ENCODE measurements at regions not wholly inside any gene's neighbourhood (a gene's known extent, or its start where the extent isn't known, plus 50 kb on each side); places are given as distances from the start of the nearest gene placed in this dataset.

DNA sequence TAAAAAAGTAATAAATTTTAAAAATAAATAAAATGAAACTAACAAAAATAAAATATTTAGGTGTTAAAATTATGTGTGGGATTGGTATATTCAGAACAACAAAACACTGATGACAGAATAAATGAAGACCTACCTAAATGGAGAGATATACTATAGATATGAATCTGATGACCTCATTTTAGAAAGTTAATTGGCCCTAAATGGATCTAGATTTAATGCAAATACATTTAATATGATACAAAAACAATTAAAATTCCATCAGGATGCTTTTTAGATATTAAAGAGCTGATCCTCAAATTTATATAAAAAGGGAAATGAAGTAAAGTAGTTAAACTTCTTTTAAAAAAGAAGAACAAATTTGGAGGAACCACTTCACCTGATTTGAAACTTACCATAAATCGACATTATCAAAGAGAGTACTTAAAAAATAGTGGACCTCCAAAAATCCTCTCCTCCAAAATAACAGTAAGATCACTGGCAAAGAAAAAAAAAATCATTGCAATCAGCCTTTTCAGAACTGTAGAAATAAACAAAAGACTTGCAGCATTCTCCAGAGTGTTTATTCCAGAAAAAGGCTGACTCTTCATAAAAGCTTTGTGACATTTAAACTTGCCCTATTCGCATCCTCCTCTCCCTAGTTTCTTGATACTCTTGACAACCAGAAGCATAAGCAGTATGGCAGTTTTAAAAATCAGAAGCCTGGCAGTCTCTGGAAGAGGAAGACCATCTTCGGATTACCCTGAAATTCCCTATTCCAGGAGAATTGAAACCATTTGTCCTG is 125.9 kb upstream of the AKR1E2 start:
- TF ChIP-seq TAF1 (IDR thresholded peaks at IDR 0.05; ENCODE audit: low read depth, low read length) = no peak
- TF ChIP-seq POLR2AphosphoS5 (IDR thresholded peaks at IDR 0.05; ENCODE audit: low read depth, low read length) = no peak
- TF ChIP-seq PAX5 (IDR thresholded peaks at IDR 0.05; ENCODE audit: insufficient read depth, low read length, severe bottlenecking) = no peak
- TF ChIP-seq SPI1 (IDR thresholded peaks at IDR 0.05; ENCODE audit: low read depth, low read length) = no peak
- no peak for TF ChIP-seq POLR2A (IDR thresholded peaks at IDR 0.05; ENCODE audit: low read depth, low read length)
- TF ChIP-seq POU2F2 (IDR thresholded peaks at IDR 0.05; ENCODE audit: low read depth, low read length) = no peak
- DNase-seq (ENCODE audit: insufficient read length, low spot score) (no peak), FAIRE-seq (no peak)

DNA sequence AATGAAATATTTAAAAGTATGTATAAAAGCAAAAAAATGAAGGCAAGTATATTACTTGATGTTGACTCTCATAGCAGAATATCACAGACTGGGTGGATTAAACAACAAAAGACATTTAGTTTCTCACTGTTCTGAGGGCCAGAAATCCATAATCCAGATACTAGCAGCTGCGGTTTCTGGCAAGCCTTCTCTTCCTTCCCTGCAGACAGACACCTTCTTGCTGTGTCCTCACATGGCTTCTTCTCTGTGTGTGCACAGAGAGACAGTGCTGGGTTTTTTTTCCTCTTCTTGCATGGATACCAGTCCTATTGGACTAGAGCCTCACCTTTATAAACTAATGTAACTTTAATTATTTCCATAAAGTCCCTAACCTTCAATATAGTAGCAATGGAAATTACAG is 127.9 kb upstream of the AKR1E2 start:
- no peak for FAIRE-seq
- TF ChIP-seq POLR2AphosphoS5 (IDR thresholded peaks at IDR 0.05; ENCODE audit: low read depth, low read length) (no peak), PAX5 (IDR thresholded peaks at IDR 0.05; ENCODE audit: insufficient read depth, low read length, severe bottlenecking) (no peak), POLR2A (IDR thresholded peaks at IDR 0.05; ENCODE audit: low read depth, low read length) (no peak), POU2F2 (IDR thresholded peaks at IDR 0.05; ENCODE audit: low read depth, low read length) (no peak)
- DNase-seq (ENCODE audit: insufficient read length, low spot score) = no peak

DNA sequence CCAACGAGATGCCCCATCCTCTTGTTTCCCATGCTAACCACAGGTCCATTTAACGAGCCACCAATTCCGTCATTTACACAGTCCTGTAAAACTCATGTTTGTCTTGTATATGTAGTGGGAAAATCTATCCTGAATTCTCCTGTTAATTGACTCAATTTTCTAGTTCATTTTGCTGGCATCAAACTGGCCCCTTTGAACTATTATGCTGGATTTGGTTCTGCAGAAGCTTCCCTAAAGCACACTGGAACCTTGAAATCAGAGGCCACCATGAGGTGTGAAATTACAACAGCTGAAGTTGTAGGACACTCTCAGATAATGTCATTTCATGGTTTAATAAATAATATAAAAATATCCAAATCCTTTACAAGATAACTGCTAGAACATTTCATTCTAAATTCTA is 129.8 kb upstream of the AKR1E2 start:
- DNase-seq (ENCODE audit: insufficient read length, low spot score) = no peak
- TF ChIP-seq POU2F2 (IDR thresholded peaks at IDR 0.05; ENCODE audit: low read depth, low read length) = no peak
- TF ChIP-seq POLR2A (IDR thresholded peaks at IDR 0.05; ENCODE audit: low read depth, low read length) = no peak
- no peak for TF ChIP-seq SPI1 (IDR thresholded peaks at IDR 0.05; ENCODE audit: low read depth, low read length)
- no peak for TF ChIP-seq TAF1 (IDR thresholded peaks at IDR 0.05; ENCODE audit: low read depth, low read length)
- no peak for TF ChIP-seq POLR2AphosphoS5 (IDR thresholded peaks at IDR 0.05; ENCODE audit: low read depth, low read length)
- no peak for FAIRE-seq

DNA sequence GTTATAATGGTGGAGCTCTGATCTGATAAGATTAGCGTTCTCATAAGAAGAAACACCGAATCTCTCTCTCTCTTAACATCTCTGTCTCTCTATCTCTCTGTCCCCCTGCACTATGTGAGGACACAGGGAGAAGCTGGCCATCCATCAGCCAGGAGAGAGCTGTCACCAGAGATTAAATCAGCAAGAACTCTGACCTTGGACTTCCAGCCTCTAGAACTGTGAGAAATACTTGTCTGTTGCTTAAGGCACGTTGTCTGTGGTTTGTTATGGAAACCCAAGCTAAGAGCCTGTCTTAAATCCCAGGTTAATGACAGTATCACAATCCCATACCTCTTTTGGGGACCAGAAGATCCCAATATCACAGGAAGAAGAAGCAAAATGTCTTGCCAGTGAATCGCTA is 132.0 kb upstream of the AKR1E2 start:
- FAIRE-seq = no peak

DNA sequence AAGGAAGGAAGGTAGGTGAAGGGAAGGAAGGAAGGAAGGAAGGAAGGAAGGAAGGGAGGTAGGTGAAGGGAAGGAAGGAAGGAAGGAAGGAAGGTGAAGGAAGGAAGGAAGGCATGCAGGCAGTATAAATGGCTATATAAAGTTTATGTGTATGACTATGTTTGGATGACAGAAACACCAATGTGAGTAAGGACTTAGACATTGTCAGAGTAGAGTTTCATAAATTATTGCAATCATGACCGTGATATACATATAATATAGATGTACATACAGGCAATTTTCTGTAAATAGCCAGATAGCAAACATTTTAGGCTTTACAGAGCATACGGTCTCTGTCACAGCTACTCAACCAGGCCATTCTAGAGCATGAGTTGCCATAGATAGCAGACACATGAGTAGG is 133.8 kb upstream of the AKR1E2 start:
- no peak for TF ChIP-seq POLR2A (IDR thresholded peaks at IDR 0.05; ENCODE audit: low read depth, low read length)
- no peak for TF ChIP-seq TAF1 (IDR thresholded peaks at IDR 0.05; ENCODE audit: low read depth, low read length)
- no peak for TF ChIP-seq POU2F2 (IDR thresholded peaks at IDR 0.05; ENCODE audit: low read depth, low read length)
- TF ChIP-seq SPI1 (IDR thresholded peaks at IDR 0.05; ENCODE audit: low read depth, low read length) = no peak
- TF ChIP-seq PAX5 (IDR thresholded peaks at IDR 0.05; ENCODE audit: insufficient read depth, low read length, severe bottlenecking) = no peak
- no peak for TF ChIP-seq POLR2AphosphoS5 (IDR thresholded peaks at IDR 0.05; ENCODE audit: low read depth, low read length)
- DNase-seq (ENCODE audit: insufficient read length, low spot score) (no peak), FAIRE-seq (no peak)

More for the DNA sequence above, 132.0 kb upstream of the AKR1E2 start:
- no peak for DNase-seq (ENCODE audit: insufficient read length, low spot score)
- TF ChIP-seq SPI1 (IDR thresholded peaks at IDR 0.05; ENCODE audit: low read depth, low read length) (no peak), POLR2AphosphoS5 (IDR thresholded peaks at IDR 0.05; ENCODE audit: low read depth, low read length) (no peak), PAX5 (IDR thresholded peaks at IDR 0.05; ENCODE audit: insufficient read depth, low read length, severe bottlenecking) (no peak), TAF1 (IDR thresholded peaks at IDR 0.05; ENCODE audit: low read depth, low read length) (no peak)

DNA sequence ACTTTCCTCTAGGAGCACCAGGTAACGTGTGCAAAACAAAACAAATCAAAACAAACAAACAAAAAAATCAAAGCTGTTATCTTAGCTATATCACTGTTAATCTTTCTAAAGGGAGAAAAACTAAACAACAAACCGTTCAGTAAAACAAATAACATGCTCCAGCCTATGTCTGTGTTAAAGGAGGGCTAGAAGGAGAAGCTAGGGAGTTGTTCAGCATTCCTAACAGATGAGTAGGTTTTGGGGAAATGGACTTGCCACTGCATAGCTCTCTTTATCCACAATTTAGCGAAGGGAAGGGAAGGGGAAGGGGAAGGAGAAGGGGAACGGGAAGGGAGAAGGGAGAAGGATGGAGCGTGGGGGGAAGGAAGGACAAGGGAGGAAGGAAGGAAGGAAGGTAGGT is 134.2 kb upstream of the AKR1E2 start:
- no peak for DNase-seq (ENCODE audit: insufficient read length, low spot score)
- TF ChIP-seq SPI1 (IDR thresholded peaks at IDR 0.05; ENCODE audit: low read depth, low read length) = no peak
- no peak for FAIRE-seq

DNA sequence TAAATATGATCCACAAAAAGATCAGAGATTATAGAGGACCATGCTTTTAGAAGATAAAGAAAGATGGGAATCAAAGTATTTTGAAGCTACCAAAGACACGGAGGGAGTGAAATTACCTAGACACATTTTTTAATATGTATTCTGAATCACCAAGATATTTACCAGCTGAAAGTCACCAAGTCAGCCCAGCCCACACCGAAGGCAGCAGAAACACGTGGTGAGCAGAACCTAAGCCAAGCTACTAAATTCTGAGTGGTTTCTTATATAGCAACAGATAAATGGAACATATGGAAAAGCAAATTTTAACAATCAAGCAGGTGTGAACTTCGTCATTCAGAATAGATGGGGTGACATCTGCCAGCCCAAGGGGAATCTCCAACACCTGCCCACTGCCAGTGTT is 134.7 kb upstream of the AKR1E2 start:
- no peak for FAIRE-seq
- no peak for TF ChIP-seq POLR2AphosphoS5 (IDR thresholded peaks at IDR 0.05; ENCODE audit: low read depth, low read length)
- no peak for DNase-seq (ENCODE audit: insufficient read length, low spot score)

DNA sequence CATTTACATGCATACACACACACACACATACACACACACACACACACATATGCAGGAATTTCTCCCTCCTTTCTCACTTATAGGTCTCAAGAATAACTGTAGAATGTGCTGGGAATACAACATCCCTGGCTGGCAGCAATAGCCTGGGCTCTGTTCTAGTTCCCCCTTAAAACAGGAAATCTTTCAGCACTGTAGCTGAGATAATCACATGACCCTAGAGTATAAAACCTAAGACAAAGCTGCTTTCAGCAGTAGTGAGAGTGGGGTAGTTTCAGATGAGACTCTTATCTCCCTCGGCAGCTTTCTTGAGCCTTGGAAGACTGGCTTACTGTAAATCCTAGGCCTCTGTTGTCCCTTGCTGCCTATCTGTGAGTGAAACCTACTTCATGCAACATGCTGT is 137.4 kb upstream of the AKR1E2 start:
- FAIRE-seq (no peak), DNase-seq (ENCODE audit: insufficient read length, low spot score) (no peak)
- no peak for TF ChIP-seq SPI1 (IDR thresholded peaks at IDR 0.05; ENCODE audit: low read depth, low read length)
- no peak for TF ChIP-seq POLR2A (IDR thresholded peaks at IDR 0.05; ENCODE audit: low read depth, low read length)
- TF ChIP-seq TAF1 (IDR thresholded peaks at IDR 0.05; ENCODE audit: low read depth, low read length) = no peak
- TF ChIP-seq POU2F2 (IDR thresholded peaks at IDR 0.05; ENCODE audit: low read depth, low read length) = no peak
- no peak for TF ChIP-seq PAX5 (IDR thresholded peaks at IDR 0.05; ENCODE audit: insufficient read depth, low read length, severe bottlenecking)
- no peak for TF ChIP-seq POLR2AphosphoS5 (IDR thresholded peaks at IDR 0.05; ENCODE audit: low read depth, low read length)

DNA sequence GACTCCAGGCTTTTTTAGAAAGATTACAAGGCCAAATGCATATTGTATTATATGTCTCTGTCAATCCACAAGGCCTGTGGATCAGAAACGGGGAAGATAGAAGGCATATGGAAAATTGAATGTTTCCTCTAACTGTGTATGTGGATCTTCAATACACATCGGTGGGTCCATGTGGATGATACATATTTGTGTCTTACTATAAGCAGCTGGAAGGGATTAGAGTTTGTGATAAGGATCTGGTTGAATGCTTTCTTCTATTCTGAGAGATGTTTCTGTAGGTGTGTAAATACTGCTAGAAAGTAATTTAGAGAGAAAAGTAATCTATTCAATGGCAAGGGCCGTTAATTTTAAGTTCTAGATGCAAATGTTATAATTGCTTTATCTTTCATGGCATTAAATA is 137.8 kb upstream of the AKR1E2 start:
- TF ChIP-seq SPI1 (IDR thresholded peaks at IDR 0.05; ENCODE audit: low read depth, low read length) (no peak), POLR2AphosphoS5 (IDR thresholded peaks at IDR 0.05; ENCODE audit: low read depth, low read length) (no peak), TAF1 (IDR thresholded peaks at IDR 0.05; ENCODE audit: low read depth, low read length) (no peak), POU2F2 (IDR thresholded peaks at IDR 0.05; ENCODE audit: low read depth, low read length) (no peak), PAX5 (IDR thresholded peaks at IDR 0.05; ENCODE audit: insufficient read depth, low read length, severe bottlenecking) (no peak), POLR2A (IDR thresholded peaks at IDR 0.05; ENCODE audit: low read depth, low read length) (no peak)
- DNase-seq (ENCODE audit: insufficient read length, low spot score) (no peak), FAIRE-seq (no peak)

DNA sequence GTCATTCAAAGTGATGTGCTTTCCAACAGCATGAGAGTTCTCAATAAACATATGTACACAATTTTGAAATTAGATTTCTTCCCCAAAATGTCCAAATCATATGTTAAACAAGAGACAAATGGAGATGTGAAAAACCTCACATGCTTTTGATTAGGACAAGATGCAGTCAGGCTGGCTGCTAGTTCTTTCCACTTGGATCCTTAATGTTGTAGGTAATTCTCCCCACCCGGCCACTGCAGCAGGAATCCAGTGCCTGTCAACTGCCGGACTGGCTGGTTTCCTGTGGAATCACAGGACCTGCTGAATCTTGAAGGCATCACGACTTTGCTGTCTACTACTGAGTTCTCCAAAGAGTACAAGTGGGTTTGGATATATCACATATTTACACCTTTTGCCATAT is 138.6 kb upstream of the AKR1E2 start:
- DNase-seq (ENCODE audit: insufficient read length, low spot score) (no peak), FAIRE-seq (no peak)
- TF ChIP-seq POLR2A (IDR thresholded peaks at IDR 0.05; ENCODE audit: low read depth, low read length) (no peak), POU2F2 (IDR thresholded peaks at IDR 0.05; ENCODE audit: low read depth, low read length) (no peak), TAF1 (IDR thresholded peaks at IDR 0.05; ENCODE audit: low read depth, low read length) (no peak)

DNA sequence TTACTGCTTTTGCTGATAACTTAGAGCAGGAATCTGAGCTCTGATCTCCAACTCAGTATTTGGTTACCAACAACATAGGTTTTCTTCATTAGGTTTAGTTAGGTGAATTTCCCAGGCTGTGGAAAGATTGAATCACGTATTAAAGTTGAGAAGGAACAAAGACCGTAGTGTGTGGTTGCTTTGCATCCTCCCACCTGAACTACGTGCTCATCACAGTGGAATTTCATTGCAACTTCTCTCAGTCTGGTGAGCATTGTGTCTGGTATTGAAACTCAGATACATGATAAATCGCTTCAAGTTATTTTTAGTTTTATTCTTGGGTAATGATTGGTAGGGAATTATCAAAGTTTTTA is 139.4 kb upstream of the AKR1E2 start:
- DNase-seq (ENCODE audit: insufficient read length, low spot score) = no peak
- TF ChIP-seq POLR2AphosphoS5 (IDR thresholded peaks at IDR 0.05; ENCODE audit: low read depth, low read length) (no peak), TAF1 (IDR thresholded peaks at IDR 0.05; ENCODE audit: low read depth, low read length) (no peak), PAX5 (IDR thresholded peaks at IDR 0.05; ENCODE audit: insufficient read depth, low read length, severe bottlenecking) (no peak), POLR2A (IDR thresholded peaks at IDR 0.05; ENCODE audit: low read depth, low read length) (no peak), POU2F2 (IDR thresholded peaks at IDR 0.05; ENCODE audit: low read depth, low read length) (no peak), SPI1 (IDR thresholded peaks at IDR 0.05; ENCODE audit: low read depth, low read length) (no peak)
- no peak for FAIRE-seq
